Smooth muscle cell (in vitro differentiated cells): ENCODE measurements at regions not wholly inside any gene's neighbourhood (a gene's known extent, or its start where the extent isn't known, plus 50 kb on each side); places are given as distances from the start of the nearest gene placed in this dataset.

Experiments
- DNase-seq: peaks from one replicate; lab custom pipeline; 2025; ENCODE audit not compliant: unreplicated experiment; lab: John Stamatoyannopoulos, UW
- H2AFZ ChIP-seq: fragments of 200-600 bp; sonication (generic); 2 replicates; pipeline ENCODE4 v1.6.0; 2016; ENCODE audit warnings: antibody characterized with exemption, low read depth, mild to moderate bottlenecking
- H3F3A ChIP-seq: fragments of 200-600 bp; sonication (generic); 2 replicates; pipeline ENCODE4 v1.6.0; 2017; ENCODE audit warnings: antibody characterized with exemption, low read depth
- H3K27ac ChIP-seq: fragments of 200-600 bp; sonication (generic); 2 replicates; pipeline ENCODE4 v1.5.1; 2016; ENCODE audit warnings: low read depth, mild to moderate bottlenecking
- H3K27me3 ChIP-seq: fragments of 200-600 bp; sonication (generic); 2 replicates; pipeline ENCODE4 v1.6.1; 2016; ENCODE audit warnings: low read depth, mild to moderate bottlenecking
- H3K36me3 ChIP-seq: fragments of 200-600 bp; sonication (generic); 2 replicates; pipeline ENCODE4 v1.5.1; 2016; ENCODE audit warnings: low read depth
- H3K4me1 ChIP-seq: fragments of 200-600 bp; sonication (generic); 2 replicates; pipeline ENCODE4 v1.5.1; 2016; ENCODE audit warnings: low read depth
- H3K4me2 ChIP-seq: fragments of 200-600 bp; sonication (generic); 2 replicates; pipeline ENCODE4 v1.6.0; 2016; ENCODE audit warnings: mild to moderate bottlenecking
- H3K4me3 ChIP-seq: fragments of 200-600 bp; sonication (generic); 2 replicates; pipeline ENCODE4 v1.5.1; 2016; ENCODE audit warnings: mild to moderate bottlenecking
- H3K79me2 ChIP-seq: fragments of 200-600 bp; sonication (generic); 2 replicates; pipeline ENCODE4 v1.6.0; 2016; ENCODE audit warnings: low read depth, mild to moderate bottlenecking
- H3K9ac ChIP-seq: fragments of 200-600 bp; sonication (generic); 2 replicates; pipeline ENCODE4 v1.6.0; 2016; ENCODE audit warnings: low read depth
- H3K9me3 ChIP-seq: fragments of 200-600 bp; sonication (generic); replicated peaks from 2 replicates; pipeline ENCODE4 v1.5.1; 2016; ENCODE audit warnings: low read depth
- H4K20me1 ChIP-seq: fragments of 200-600 bp; sonication (generic); 2 replicates; pipeline ENCODE4 v1.6.0; 2016; ENCODE audit warnings: low read depth
- WGBS: methylation state at CpG from one replicate; pipeline ENCODE4 v1.1.7; 2016; ENCODE audit warnings: low lambda C conversion rate; 5-methylcytosine and 5-hydroxymethylcytosine counted together
- TF ChIP-seq, protein P1 (sequence below): fragments of 200-600 bp; sonication (generic); IDR thresholded peaks from 2 replicates; pipeline ENCODE4 v1.5.1; 2017; ENCODE audit warnings: borderline replicate concordance, mild to moderate bottlenecking, antibody characterized with exemption; ENCODE audit not compliant: insufficient read depth, poor library complexity, severe bottlenecking

DNA sequence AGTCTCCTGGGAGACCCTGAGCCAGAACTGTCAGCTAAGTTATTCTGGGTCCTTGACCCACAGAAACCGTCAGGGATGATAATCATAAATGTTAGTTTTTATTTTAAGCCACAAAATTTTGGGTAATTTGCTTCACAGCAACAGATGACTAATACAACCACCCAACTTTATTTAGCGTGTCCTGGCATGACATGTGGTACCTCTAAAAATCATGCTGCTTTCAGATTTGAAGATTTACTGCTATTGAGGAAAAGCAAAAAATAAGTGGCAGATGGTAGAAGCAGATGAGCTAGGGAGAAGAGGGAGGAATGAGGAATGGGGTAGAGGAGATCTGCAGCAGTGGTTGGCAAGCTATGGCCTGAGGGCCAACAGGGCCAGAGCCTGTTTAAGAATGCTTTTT, 90.4 kb downstream of the TMEM100 start:
- Histone ChIP-seq H3K27me3 (no peaks in the 10 kb centered on the region), H3K4me2 (no peak overlapping the region), H3K4me3 (no peak overlapping the region), H3K27ac (no peak overlapping the region), H4K20me1 (no peaks in the 10 kb centered on the region), H3K36me3 (no peaks in the 10 kb centered on the region), H3K9me3 (no peaks in the 10 kb centered on the region), H2AFZ (no peak overlapping the region), H3K9ac (no peak overlapping the region), H3K4me1 (no peaks in the 10 kb centered on the region), H3K79me2 (no peaks in the 10 kb centered on the region), H3F3A (no peaks in the 10 kb centered on the region)
- WGBS = 89% methylated on average over 2 of the region's 2 CpGs
- TF ChIP-seq, protein P1, sequence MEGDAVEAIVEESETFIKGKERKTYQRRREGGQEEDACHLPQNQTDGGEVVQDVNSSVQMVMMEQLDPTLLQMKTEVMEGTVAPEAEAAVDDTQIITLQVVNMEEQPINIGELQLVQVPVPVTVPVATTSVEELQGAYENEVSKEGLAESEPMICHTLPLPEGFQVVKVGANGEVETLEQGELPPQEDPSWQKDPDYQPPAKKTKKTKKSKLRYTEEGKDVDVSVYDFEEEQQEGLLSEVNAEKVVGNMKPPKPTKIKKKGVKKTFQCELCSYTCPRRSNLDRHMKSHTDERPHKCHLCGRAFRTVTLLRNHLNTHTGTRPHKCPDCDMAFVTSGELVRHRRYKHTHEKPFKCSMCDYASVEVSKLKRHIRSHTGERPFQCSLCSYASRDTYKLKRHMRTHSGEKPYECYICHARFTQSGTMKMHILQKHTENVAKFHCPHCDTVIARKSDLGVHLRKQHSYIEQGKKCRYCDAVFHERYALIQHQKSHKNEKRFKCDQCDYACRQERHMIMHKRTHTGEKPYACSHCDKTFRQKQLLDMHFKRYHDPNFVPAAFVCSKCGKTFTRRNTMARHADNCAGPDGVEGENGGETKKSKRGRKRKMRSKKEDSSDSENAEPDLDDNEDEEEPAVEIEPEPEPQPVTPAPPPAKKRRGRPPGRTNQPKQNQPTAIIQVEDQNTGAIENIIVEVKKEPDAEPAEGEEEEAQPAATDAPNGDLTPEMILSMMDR = no peak
- DNase-seq = no peak

GRCh38 chr17:55629995-55630394, 92.7 kb downstream of the TMEM100 start:
- no peaks in the 10 kb centered on the region for H3F3A ChIP-seq
- no peaks in the 10 kb centered on the region for H3K27me3 ChIP-seq
- H4K20me1 ChIP-seq = no peaks in the 10 kb centered on the region
- no peaks in the 10 kb centered on the region for H3K9me3 ChIP-seq
- no peak for DNase-seq
- no peak overlapping the region for H2AFZ ChIP-seq
- H3K79me2 ChIP-seq = no peaks in the 10 kb centered on the region
- WGBS = 78% methylated on average over 7 of the region's 7 CpGs
- no peaks in the 10 kb centered on the region for H3K4me1 ChIP-seq
- TF ChIP-seq, protein P1 = no peak
- H3K4me3 ChIP-seq = no peak overlapping the region
- H3K36me3 ChIP-seq = no peaks in the 10 kb centered on the region
- H3K27ac ChIP-seq = no peak overlapping the region
- no peak overlapping the region for H3K9ac ChIP-seq
- no peak overlapping the region for H3K4me2 ChIP-seq

GRCh38 chr17:55625521-55625920, 97.1 kb downstream of the TMEM100 start:
- no peak overlapping the region for H3K9ac ChIP-seq
- H3K4me3 ChIP-seq = no peak overlapping the region

More at GRCh38 chr17:55625521-55625920, 97.1 kb downstream of the TMEM100 start:
- Histone ChIP-seq H3K4me1 (no peaks in the 10 kb centered on the region), H3K79me2 (no peaks in the 10 kb centered on the region), H3K36me3 (no peaks in the 10 kb centered on the region), H3K27me3 (no peaks in the 10 kb centered on the region), H3K9me3 (no peaks in the 10 kb centered on the region), H3F3A (no peaks in the 10 kb centered on the region), H2AFZ (no peak overlapping the region), H4K20me1 (no peaks in the 10 kb centered on the region), H3K27ac (no peak overlapping the region), H3K4me2 (peak overlapping the region; percentile 40)
- DNase-seq = no peak
- TF ChIP-seq, protein P1 = no peak
